OCI-LY1 (cell line): ENCODE measurements at regions not wholly inside any gene's neighbourhood (a gene's known extent, or its start where the extent isn't known, plus 50 kb on each side); places are given as distances from the start of the nearest gene placed in this dataset.

Source experiments
- H2AFZ ChIP-seq: fragments of 200-600 bp; sonication (generic), shearing (Covaris generic); 2 replicates; pipeline ENCODE4 v1.6.0; 2014; ENCODE audit warnings: antibody characterized with exemption, mild to moderate bottlenecking, low read length
- H3F3A ChIP-seq: fragments of 200-600 bp; sonication (generic), shearing (Covaris generic); 2 replicates; pipeline ENCODE4 v1.6.0; 2014; ENCODE audit warnings: mild to moderate bottlenecking, antibody characterized with exemption, low read length, moderate library complexity; ENCODE audit not compliant: insufficient read depth
- H3K27ac ChIP-seq: fragments of 200-600 bp; sonication (generic); 2 replicates; pipeline ENCODE4 v1.5.1; 2014; ENCODE audit warnings: low read length, mixed run types, mild to moderate bottlenecking, low read depth; ENCODE audit not compliant: poor library complexity, severe bottlenecking
- H3K27me3 ChIP-seq: fragments of 200-600 bp; sonication (generic); 2 replicates; pipeline ENCODE4 v1.6.0; 2014; ENCODE audit warnings: antibody characterized with exemption, mild to moderate bottlenecking, low read length, moderate library complexity; ENCODE audit not compliant: insufficient read depth
- H3K36me3 ChIP-seq: fragments of 200-600 bp; sonication (generic); 2 replicates; pipeline ENCODE4 v1.6.1; 2014; ENCODE audit warnings: mild to moderate bottlenecking, antibody characterized with exemption, low read length, moderate library complexity, mixed read lengths; ENCODE audit not compliant: insufficient read depth
- H3K4me1 ChIP-seq: fragments of 200-600 bp; sonication (generic); 2 replicates; pipeline ENCODE4 v1.5.1; 2014; ENCODE audit warnings: mild to moderate bottlenecking, low read length, moderate library complexity; ENCODE audit not compliant: insufficient read depth, severe bottlenecking
- H3K4me2 ChIP-seq: fragments of 200-600 bp; sonication (generic), shearing (Covaris generic); 2 replicates; pipeline ENCODE4 v1.6.1; 2014; ENCODE audit warnings: low read length
- H3K4me3 ChIP-seq: fragments of 200-600 bp; sonication (generic); 2 replicates; pipeline ENCODE4 v1.5.1; 2014; ENCODE audit warnings: low read length, low read depth, mild to moderate bottlenecking, mixed read lengths; ENCODE audit not compliant: poor library complexity, severe bottlenecking
- H3K79me2 ChIP-seq: fragments of 200-600 bp; shearing (Covaris generic); 2 replicates; pipeline ENCODE4 v1.6.1; 2016; ENCODE audit warnings: mixed run types, low read length, mixed read lengths; ENCODE audit not compliant: insufficient read depth
- H3K9ac ChIP-seq: fragments of 200-600 bp; sonication (generic), shearing (Covaris generic); 2 replicates; pipeline ENCODE4 v1.6.1; 2014; ENCODE audit warnings: mild to moderate bottlenecking, low read length, mixed read lengths
- H3K9me2 ChIP-seq: fragments of 200-600 bp; sonication (generic), shearing (Covaris generic); 2 replicates; pipeline ENCODE4 v1.6.1; 2014; ENCODE audit warnings: low read depth, mild to moderate bottlenecking, low read length, mixed read lengths
- H3K9me3 ChIP-seq: fragments of 200-600 bp; shearing (Covaris generic); 2 replicates; pipeline ENCODE4 v1.6.1; 2014; ENCODE audit warnings: low read length, mixed read lengths
- H4K20me1 ChIP-seq: fragments of 200-600 bp; sonication (generic), shearing (Covaris generic); 2 replicates; pipeline ENCODE4 v1.6.0; 2016; ENCODE audit warnings: mild to moderate bottlenecking, low read length; ENCODE audit not compliant: insufficient read depth
- EZH2 ChIP-seq: fragments of 200-600 bp; sonication (generic), shearing (Covaris generic); IDR thresholded peaks from 2 replicates; pipeline ENCODE4 v1.8.0; 2017; ENCODE audit warnings: borderline replicate concordance, mixed run types, mild to moderate bottlenecking, antibody characterized with exemption, low read length, moderate library complexity, mixed read lengths
- TF ChIP-seq, protein P1 (sequence below): fragments of 200-600 bp; sonication (generic), shearing (Covaris generic); IDR thresholded peaks from 2 replicates; pipeline ENCODE4 v1.5.1; 2017; ENCODE audit warnings: mild to moderate bottlenecking, antibody characterized with exemption, low read length, moderate library complexity, mixed read lengths

DNA sequence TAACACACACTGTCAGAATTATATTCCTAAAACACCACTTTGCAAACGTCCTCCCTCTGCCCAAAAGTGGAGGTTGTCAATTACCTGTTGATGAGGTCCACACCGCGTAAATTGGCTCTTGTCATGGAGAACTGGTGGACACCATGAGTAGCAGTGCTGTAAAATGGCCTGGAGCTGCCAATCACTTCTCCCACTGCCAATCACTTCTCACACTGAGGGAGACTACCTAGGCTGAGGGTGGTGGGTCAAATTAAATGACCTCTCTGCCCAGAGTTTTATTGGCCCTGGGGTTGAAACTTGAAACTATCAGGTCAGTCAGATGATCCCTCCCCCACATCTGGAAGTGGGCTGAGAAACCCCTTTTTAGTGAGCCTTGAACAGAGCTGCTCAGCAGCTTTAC is 89.6 kb downstream of the SOWAHC start:
- Histone ChIP-seq H3K27ac (no peak overlapping the region), H3K4me2 (no peak overlapping the region), H3K4me1 (no peaks in the 10 kb centered on the region), H3K9ac (no peak overlapping the region), H3K9me3 (no peaks in the 10 kb centered on the region), H3K36me3 (no peaks in the 10 kb centered on the region), H4K20me1 (no peaks in the 10 kb centered on the region), H3K4me3 (no peak overlapping the region), H3F3A (no peaks in the 10 kb centered on the region), H3K9me2 (no peaks in the 10 kb centered on the region), H2AFZ (no peak overlapping the region), H3K27me3 (no peaks in the 10 kb centered on the region), H3K79me2 (no peaks in the 10 kb centered on the region)
- TF ChIP-seq EZH2 = no peak
- TF ChIP-seq, protein P1, sequence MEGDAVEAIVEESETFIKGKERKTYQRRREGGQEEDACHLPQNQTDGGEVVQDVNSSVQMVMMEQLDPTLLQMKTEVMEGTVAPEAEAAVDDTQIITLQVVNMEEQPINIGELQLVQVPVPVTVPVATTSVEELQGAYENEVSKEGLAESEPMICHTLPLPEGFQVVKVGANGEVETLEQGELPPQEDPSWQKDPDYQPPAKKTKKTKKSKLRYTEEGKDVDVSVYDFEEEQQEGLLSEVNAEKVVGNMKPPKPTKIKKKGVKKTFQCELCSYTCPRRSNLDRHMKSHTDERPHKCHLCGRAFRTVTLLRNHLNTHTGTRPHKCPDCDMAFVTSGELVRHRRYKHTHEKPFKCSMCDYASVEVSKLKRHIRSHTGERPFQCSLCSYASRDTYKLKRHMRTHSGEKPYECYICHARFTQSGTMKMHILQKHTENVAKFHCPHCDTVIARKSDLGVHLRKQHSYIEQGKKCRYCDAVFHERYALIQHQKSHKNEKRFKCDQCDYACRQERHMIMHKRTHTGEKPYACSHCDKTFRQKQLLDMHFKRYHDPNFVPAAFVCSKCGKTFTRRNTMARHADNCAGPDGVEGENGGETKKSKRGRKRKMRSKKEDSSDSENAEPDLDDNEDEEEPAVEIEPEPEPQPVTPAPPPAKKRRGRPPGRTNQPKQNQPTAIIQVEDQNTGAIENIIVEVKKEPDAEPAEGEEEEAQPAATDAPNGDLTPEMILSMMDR = no peak

DNA sequence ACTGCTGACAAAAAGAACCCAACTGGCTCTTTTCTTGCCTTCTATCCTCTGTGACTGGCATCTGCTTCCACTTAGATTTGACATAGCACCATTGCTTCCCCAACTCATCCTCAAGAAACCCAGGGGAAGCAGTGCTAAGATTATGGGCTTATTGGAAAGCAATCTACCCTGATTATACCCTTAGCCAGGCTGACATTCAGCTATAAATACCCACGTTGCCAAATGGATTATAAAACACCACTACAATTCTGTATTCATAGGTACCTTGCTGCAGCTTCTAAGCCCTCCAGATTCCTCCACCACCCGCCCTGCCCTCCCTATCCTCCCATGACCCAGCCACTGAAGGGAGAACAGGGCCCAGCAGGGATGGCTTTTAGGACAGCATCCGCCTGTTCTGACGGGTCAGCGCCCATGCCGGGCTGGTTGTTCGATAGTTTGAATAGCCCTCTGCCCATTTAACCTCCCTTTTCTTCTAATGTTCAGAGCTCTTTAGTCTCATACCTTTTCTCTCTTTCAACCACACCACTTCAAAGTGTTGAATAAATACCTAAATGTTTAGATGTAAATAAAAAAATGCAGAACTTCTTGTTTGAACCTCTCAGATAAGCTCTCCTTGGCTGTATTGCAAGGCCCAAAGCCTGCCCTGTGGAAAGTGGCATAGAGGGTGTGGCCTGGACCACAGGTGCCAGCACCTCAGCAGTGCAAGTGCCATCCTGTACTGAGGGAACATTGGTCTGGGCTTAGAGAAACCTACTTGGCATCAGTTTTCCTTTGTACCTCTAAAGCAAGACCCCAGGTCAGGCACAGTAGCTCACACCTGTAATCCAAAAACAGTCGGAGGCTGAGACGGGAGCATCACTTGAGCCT is 86.6 kb upstream of the RGPD5 start:
- no peaks in the 10 kb centered on the region for H4K20me1 ChIP-seq

DNA sequence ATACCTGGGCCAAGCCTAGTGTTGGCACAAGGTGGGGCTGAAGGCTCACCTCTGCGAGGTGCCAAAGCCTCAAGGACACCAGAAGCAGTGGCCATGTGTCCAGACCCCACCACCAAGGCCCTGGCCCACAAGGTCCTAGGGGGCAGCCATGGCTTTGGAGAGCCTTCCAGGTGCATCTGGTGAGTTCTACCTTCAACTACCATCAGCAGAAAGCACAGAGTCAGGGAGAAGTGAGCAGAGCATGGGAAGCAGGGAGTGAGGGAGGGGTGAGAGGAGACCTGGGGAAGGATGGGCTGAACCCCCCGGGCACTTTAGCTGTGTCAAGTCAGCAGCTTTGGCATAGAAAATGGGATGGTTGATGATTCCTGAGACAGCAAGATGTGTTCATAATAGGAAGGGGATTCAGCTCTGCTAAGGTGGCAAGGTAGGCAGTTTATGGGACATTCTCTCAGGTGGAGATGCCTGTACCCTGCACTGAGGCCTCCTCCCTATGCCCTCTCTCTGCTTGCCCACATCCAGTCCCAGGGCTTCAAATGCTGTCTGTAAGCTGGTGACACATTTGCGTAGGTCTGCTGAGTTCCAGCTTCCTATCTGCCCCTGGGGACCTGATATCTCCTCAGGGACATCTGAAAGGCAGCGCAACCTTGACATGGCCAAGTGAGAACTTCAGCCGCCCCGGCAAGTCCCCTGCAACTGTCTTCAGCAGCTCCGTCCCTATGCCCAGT is 83.4 kb upstream of the RGPD5 start:
- Histone ChIP-seq H3K27me3 (no peaks in the 10 kb centered on the region), H3K4me2 (no peak overlapping the region), H2AFZ (no peak overlapping the region), H3K9me2 (no peaks in the 10 kb centered on the region), H3K9ac (no peak overlapping the region), H3K4me1 (no peaks in the 10 kb centered on the region), H3K36me3 (no peaks in the 10 kb centered on the region), H3K9me3 (no peaks in the 10 kb centered on the region), H3F3A (no peaks in the 10 kb centered on the region), H3K79me2 (no peaks in the 10 kb centered on the region), H3K4me3 (no peak overlapping the region), H4K20me1 (no peaks in the 10 kb centered on the region), H3K27ac (no peak overlapping the region)
- TF ChIP-seq, protein P1 = no peak
- no peak for TF ChIP-seq EZH2

More for the DNA sequence above, 86.6 kb upstream of the RGPD5 start:
- H3K36me3 ChIP-seq = no peaks in the 10 kb centered on the region
- H3K9ac ChIP-seq = no peak overlapping the region
- no peaks in the 10 kb centered on the region for H3K9me2 ChIP-seq
- H3F3A ChIP-seq = no peaks in the 10 kb centered on the region
- H3K27ac ChIP-seq = no peak overlapping the region
- TF ChIP-seq, protein P1 = no peak
- H3K9me3 ChIP-seq = no peaks in the 10 kb centered on the region
- H2AFZ ChIP-seq = no peak overlapping the region
- no peaks in the 10 kb centered on the region for H3K79me2 ChIP-seq
- H3K4me2 ChIP-seq = no peak overlapping the region
- no peak overlapping the region for H3K4me3 ChIP-seq
- no peaks in the 10 kb centered on the region for H3K4me1 ChIP-seq
- H3K27me3 ChIP-seq = no peaks in the 10 kb centered on the region
